ENCODE measurements at regions not wholly inside any gene's neighbourhood (a gene's known extent, or its start where the extent isn't known, plus 50 kb on each side); places are given as distances from the start of the nearest gene placed in this dataset.

DNA sequence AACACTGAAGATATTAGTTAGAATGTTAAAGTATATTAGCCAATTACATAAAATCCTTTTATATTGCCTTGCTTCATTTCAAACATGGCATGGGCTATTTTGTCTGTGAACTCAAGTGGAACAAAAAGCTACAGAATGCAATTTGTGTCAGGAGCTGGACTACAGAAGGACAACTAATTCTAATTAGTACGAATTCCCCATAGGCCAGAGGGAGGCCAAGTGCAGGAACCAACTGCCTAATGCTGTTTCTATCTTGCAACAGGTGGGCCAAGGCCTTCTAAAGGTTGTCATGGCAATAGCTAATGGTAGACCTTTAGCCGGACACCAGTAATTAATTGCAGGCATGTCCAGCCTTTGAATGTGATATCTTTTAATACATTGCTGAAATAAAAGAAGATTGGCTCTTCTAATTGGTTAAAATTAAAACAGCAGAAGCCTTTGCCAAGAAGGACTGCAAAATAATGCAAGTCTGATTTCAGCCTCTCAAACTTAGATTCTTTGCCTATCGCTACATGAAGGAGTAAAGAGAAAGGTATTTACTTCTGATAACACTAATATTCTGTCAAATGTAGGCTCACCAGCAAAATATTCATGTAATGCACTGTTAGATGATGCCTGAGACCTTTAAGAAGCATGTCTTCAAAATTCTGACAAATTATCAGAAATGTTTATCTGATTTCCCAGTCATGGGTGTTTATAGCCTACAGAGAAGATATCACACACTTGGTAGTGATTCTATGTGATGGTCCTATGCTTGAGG is 232.1 kb downstream of the LMO4 start:
- TF ChIP-seq ESRRG (CRISPR knock-in tag; IDR thresholded peaks at IDR 0.05) (no peak), ZFP30 (CRISPR knock-in tag; IDR thresholded peaks at IDR 0.05) (no peak), ISL1 (CRISPR knock-in tag; IDR thresholded peaks at IDR 0.05) (no peak)
- TF ChIP-seq, protein P1, sequence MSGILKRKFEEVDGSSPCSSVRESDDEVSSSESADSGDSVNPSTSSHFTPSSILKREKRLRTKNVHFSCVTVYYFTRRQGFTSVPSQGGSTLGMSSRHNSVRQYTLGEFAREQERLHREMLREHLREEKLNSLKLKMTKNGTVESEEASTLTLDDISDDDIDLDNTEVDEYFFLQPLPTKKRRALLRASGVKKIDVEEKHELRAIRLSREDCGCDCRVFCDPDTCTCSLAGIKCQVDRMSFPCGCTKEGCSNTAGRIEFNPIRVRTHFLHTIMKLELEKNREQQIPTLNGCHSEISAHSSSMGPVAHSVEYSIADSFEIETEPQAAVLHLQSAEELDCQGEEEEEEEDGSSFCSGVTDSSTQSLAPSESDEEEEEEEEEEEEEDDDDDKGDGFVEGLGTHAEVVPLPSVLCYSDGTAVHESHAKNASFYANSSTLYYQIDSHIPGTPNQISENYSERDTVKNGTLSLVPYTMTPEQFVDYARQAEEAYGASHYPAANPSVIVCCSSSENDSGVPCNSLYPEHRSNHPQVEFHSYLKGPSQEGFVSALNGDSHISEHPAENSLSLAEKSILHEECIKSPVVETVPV (CRISPR knock-in tag; IDR thresholded peaks at IDR 0.05), result no peak
